Transverse colon (tissue), 4 donors: ENCODE measurements at regions not wholly inside any gene's neighbourhood (a gene's known extent, or its start where the extent isn't known, plus 50 kb on each side); places are given as distances from the start of the nearest gene placed in this dataset.

ENCODE experiments used
- CTCF ChIP-seq, 5 experiments: fragments of 200-600 bp in 3 of 5; fragments of 450-650 bp in 2 of 5; sonication (generic) in 3 of 5; IDR thresholded peaks; 1 replicate in 2 of 5; 2 replicates in 3 of 5; pipeline ENCODE4 v1.5.1; 2016 to 2017; ENCODE audit warnings: antibody characterized with exemption in 5 of 5, inconsistent platforms in 3 of 5, mild to moderate bottlenecking in 2 of 5, moderate library complexity in 1 of 5
- EP300 ChIP-seq: sonication (generic); formaldehyde crosslinking; IDR thresholded peaks from one replicate; pipeline ENCODE4 v1.6.1; 2017; ENCODE audit warnings: antibody characterized with exemption, low read depth
- POLR2A ChIP-seq: fragments of 450-650 bp; IDR thresholded peaks from one replicate; pipeline ENCODE4 v1.6.1; 2016; ENCODE audit warnings: antibody characterized with exemption, mild to moderate bottlenecking, moderate library complexity
- POLR2AphosphoS5 ChIP-seq, 3 donors: sonication (generic); formaldehyde crosslinking; IDR thresholded peaks; one replicate each; pipeline ENCODE4 v1.6.1; 2016; ENCODE audit warnings: antibody characterized with exemption in 3 of 3

DNA sequence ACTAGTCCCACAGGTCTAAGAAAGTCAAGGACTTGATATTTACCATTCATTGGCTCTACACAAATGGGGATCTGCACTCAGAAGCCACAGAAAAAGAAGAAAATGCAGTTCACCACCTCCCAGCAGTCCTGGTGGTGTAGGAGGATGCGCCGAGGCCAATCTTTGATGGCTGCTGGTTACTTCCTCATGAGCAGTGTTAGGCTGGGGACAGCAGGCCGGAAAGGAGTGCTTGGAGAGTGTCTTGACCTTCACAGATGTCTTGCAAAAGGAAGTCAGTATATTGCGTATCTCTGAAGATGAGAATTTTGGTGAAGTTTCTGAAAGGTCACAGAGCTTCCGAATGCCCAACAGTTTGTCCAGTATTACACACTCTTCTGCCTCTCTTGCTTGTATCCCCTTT lies 597.0 kb downstream of the EBF1 start:
- TF ChIP-seq POLR2AphosphoS5 (IDR thresholded peaks at IDR 0.05) (no peak), CTCF (IDR thresholded peaks at IDR 0.05) (no peak), POLR2A (no peak), EP300 (no peak)
